Muscle layer of colon (tissue), 2 donors: ENCODE measurements at regions not wholly inside any gene's neighbourhood (a gene's known extent, or its start where the extent isn't known, plus 50 kb on each side); places are given as distances from the start of the nearest gene placed in this dataset.

Source experiments
- H3K27ac ChIP-seq: one replicate; pipeline ENCODE4 v1.7.0; 2013; ENCODE audit warnings: low read depth, mild to moderate bottlenecking, low read length, moderate library complexity
- H3K27me3 ChIP-seq, 2 donors: one replicate each; pipeline ENCODE4 v1.7.0; 2013; ENCODE audit warnings: low read length in 2 of 2, mild to moderate bottlenecking in 2 of 2; ENCODE audit not compliant: insufficient read depth in 2 of 2, control insufficient read depth in 1 of 2
- H3K36me3 ChIP-seq: one replicate; pipeline ENCODE4 v1.7.0; 2013; ENCODE audit warnings: mild to moderate bottlenecking, low read length; ENCODE audit not compliant: insufficient read depth
- H3K4me1 ChIP-seq: one replicate; pipeline ENCODE4 v1.7.0; 2013; ENCODE audit warnings: mild to moderate bottlenecking, low read length; ENCODE audit not compliant: insufficient read depth
- H3K4me3 ChIP-seq, 2 donors: one replicate each; pipeline ENCODE4 v1.7.0; 2013; ENCODE audit warnings: low read length in 2 of 2, low read depth in 1 of 2, mild to moderate bottlenecking in 1 of 2, moderate library complexity in 1 of 2
- H3K9ac ChIP-seq: one replicate; pipeline ENCODE4 v1.7.0; 2013; ENCODE audit warnings: low read length
- H3K9me3 ChIP-seq: one replicate; pipeline ENCODE4 v1.7.0; 2013; ENCODE audit warnings: mild to moderate bottlenecking, low read length
- donor health status: abdominal sarcoma.
- donor health status: Adenocarcinoma of cecum.

DNA sequence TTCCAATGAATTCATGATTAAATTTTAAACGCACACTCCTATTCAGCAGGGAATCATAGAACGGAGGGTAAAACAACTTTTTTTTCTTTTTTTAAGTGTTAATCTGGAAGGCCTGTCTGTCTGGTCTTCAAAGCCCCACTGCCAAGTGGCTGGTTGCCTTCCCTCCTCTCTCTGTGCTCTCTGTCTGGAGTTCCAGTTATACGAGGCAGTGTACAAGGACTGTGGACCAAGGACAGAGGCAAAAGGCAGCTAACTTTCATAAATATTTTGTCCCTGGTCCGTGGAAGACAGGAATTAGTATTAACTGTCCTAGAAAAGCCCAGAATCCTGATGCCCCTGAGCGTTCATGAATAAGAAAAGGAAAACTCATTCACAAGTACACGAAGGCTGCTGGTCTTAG lies 164.0 kb upstream of the E2F8 start:
- Histone ChIP-seq H3K9me3 (no peaks in the 10 kb centered on the region), H3K9ac (no peak overlapping the region), H3K4me3 (no peak overlapping the region), H3K36me3 (no peaks in the 10 kb centered on the region), H3K4me1 (no peaks in the 10 kb centered on the region), H3K27me3 (no peaks in the 10 kb centered on the region), H3K27ac (no peak overlapping the region)

DNA sequence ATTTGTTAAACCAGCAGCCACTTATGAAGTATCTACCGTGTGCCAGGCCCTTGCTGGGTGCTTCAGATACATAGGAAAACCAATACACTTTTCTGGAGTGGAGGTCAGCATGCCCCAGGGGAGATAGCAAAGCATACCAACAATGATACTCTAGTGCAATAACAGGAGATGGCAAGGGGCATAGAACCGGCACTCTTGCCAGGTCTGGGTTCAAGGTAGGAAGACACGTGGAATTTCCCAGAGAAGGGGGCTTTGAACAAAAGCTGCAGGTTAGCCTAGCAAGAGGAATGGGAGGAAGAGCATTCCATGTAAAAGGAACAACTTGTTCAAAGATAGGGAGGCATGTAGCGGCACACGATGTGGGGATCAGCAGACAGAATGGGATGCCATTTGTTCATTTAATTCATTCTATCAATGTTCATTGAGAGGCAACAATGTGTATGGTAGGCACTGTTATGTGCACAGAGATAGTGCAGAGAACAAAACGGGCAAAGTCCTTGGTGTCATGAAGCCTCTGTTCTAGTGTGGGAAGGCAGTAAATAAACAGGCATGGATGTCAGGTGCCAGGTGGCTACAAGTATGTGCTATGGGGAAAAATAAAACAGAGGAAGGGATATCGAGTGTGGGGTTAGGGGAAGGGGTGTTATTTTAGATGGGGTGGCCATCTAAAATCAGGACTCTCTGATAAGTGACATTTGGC lies 162.6 kb upstream of the E2F8 start:
- Histone ChIP-seq H3K27me3 (no peaks in the 10 kb centered on the region), H3K36me3 (no peaks in the 10 kb centered on the region), H3K4me3 (no peak overlapping the region), H3K27ac (no peak overlapping the region), H3K9me3 (no peaks in the 10 kb centered on the region), H3K9ac (no peak overlapping the region), H3K4me1 (no peaks in the 10 kb centered on the region)

DNA sequence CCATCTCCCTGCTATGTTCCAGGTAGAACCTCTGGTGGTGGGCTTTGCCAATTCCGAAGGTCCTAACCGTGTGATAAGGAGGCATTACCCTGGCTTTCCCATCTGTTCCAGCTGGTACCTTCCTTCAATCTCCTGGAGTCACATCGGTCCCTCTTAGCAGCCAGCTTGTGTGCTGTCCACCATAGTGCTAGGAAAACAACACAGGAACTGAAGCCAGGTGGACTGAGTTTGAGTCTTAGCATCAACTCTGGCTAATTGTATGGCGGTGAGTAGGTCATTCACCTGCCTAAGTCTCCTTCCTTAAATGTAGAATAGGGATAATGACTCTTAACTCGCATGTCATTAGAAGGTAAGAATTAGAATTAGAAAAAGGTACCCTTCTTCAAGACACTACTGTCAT lies 159.6 kb upstream of the E2F8 start:
- Histone ChIP-seq H3K4me3 (no peak overlapping the region), H3K9ac (no peak overlapping the region), H3K36me3 (no peaks in the 10 kb centered on the region), H3K27ac (no peak overlapping the region), H3K27me3 (no peaks in the 10 kb centered on the region), H3K4me1 (no peaks in the 10 kb centered on the region), H3K9me3 (no peaks in the 10 kb centered on the region)

- Histone ChIP-seq H3K27ac (no peak overlapping the region), H3K4me3 (no peak overlapping the region), H3K4me1 (no peaks in the 10 kb centered on the region), H3K9ac (no peak overlapping the region), H3K9me3 (no peaks in the 10 kb centered on the region), H3K27me3 (no peaks in the 10 kb centered on the region), H3K36me3 (no peaks in the 10 kb centered on the region)
Observed at GRCh38 chr11:19398772-19399527, 158.2 kb upstream of the E2F8 start.

- Histone ChIP-seq H3K9ac (no peak overlapping the region), H3K4me1 (no peaks in the 10 kb centered on the region), H3K4me3 (no peak overlapping the region)
Observed at GRCh38 chr11:19398273-19398672, 157.5 kb upstream of the E2F8 start.

GRCh38 chr11:19395050-19395449 lies 154.3 kb upstream of the E2F8 start:
- Histone ChIP-seq H3K9me3 (no peaks in the 10 kb centered on the region), H3K27ac (no peak overlapping the region), H3K4me3 (no peak overlapping the region), H3K4me1 (no peaks in the 10 kb centered on the region), H3K9ac (no peak overlapping the region), H3K27me3 (no peaks in the 10 kb centered on the region), H3K36me3 (no peaks in the 10 kb centered on the region)

More at GRCh38 chr11:19398273-19398672, 157.5 kb upstream of the E2F8 start:
- no peaks in the 10 kb centered on the region for H3K36me3 ChIP-seq
- no peaks in the 10 kb centered on the region for H3K9me3 ChIP-seq
- no peaks in the 10 kb centered on the region for H3K27me3 ChIP-seq
- no peak overlapping the region for H3K27ac ChIP-seq

DNA sequence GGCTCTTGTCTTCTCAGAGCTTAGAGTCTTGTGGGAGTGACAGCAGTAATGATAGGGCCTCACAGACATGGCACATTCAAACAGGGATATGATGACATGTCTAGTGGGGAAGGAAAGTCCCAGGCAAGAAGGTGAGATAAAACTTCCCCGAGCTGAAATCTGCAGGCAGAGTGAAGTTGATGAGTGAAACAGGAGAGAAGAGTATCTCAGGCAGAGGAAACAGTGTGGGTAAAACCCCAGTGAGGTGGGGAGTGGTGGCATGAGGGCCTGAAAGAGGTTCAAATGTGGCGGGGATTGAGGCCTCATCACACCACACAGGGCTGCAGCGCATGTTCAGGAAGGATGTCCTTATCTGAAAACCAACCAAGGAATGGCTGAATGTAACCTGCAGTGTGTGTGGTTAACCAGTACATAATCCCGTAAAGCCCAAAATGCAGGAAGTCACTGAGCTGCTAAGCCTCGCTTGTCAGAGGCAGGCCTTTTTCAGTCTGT lies 153.8 kb upstream of the E2F8 start:
- Histone ChIP-seq H3K27me3 (no peaks in the 10 kb centered on the region), H3K27ac (no peak overlapping the region), H3K36me3 (no peaks in the 10 kb centered on the region), H3K9ac (no peak overlapping the region), H3K4me3 (no peak overlapping the region), H3K9me3 (no peaks in the 10 kb centered on the region), H3K4me1 (no peaks in the 10 kb centered on the region)

- Histone ChIP-seq H3K36me3 (no peaks in the 10 kb centered on the region), H3K27me3 (no peaks in the 10 kb centered on the region), H3K27ac (no peak overlapping the region), H3K9ac (no peak overlapping the region), H3K9me3 (no peaks in the 10 kb centered on the region), H3K4me1 (no peaks in the 10 kb centered on the region), H3K4me3 (no peak overlapping the region)
Observed at GRCh38 chr11:19393941-19394340, 153.2 kb upstream of the E2F8 start.

GRCh38 chr11:19392847-19393518 lies 152.2 kb upstream of the E2F8 start:
- Histone ChIP-seq H3K27me3 (no peaks in the 10 kb centered on the region), H3K9ac (no peak overlapping the region), H3K27ac (no peak overlapping the region), H3K4me3 (no peak overlapping the region), H3K4me1 (no peaks in the 10 kb centered on the region), H3K36me3 (no peaks in the 10 kb centered on the region), H3K9me3 (no peaks in the 10 kb centered on the region)

- Histone ChIP-seq H3K4me1 (no peaks in the 10 kb centered on the region), H3K4me3 (no peak overlapping the region), H3K36me3 (no peaks in the 10 kb centered on the region), H3K9ac (no peak overlapping the region), H3K27me3 (no peaks in the 10 kb centered on the region), H3K9me3 (no peaks in the 10 kb centered on the region), H3K27ac (no peak overlapping the region)
Observed at GRCh38 chr11:19392321-19392720, 151.6 kb upstream of the E2F8 start.

DNA sequence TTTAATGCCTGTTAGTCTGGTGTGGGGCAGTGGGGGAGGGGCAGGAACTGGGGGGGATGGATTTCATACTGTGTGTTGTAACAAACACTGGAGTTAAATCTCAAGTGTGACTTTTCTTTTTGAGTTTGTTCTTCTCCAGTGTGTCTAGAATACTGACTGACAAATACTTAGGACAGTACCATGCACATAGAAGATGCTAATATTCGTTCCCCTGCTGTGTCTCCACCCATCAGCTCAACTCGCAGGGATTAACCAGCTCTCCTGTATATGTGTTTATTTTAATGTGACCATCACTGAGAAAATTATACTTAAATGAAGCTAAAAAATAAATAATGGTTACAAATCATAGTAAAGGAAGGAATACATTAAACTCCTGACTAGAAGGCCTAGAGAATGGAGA lies 150.9 kb upstream of the E2F8 start:
- no peak overlapping the region for H3K9ac ChIP-seq
- no peaks in the 10 kb centered on the region for H3K9me3 ChIP-seq
- no peaks in the 10 kb centered on the region for H3K36me3 ChIP-seq
- H3K4me1 ChIP-seq: no peaks in the 10 kb centered on the region
- H3K27ac ChIP-seq: no peak overlapping the region
- H3K4me3 ChIP-seq: no peak overlapping the region
- no peaks in the 10 kb centered on the region for H3K27me3 ChIP-seq
